GM12875 (cell line): ENCODE measurements at regions not wholly inside any gene's neighbourhood (a gene's known extent, or its start where the extent isn't known, plus 50 kb on each side); places are given as distances from the start of the nearest gene placed in this dataset.

Experiments used
- H3K4me3 ChIP-seq: one replicate; pipeline ENCODE4 v1.5.1; 2011; ENCODE audit warnings: low read depth, low read length, control low read depth
- TF ChIP-seq, protein P1 (sequence below): IDR thresholded peaks from 2 replicates; pipeline ENCODE4 v1.5.1; 2011; ENCODE audit warnings: low read depth, mild to moderate bottlenecking, control low read depth, inconsistent platforms, low read length, moderate library complexity, borderline replicate concordance; ENCODE audit not compliant: insufficient read depth

DNA sequence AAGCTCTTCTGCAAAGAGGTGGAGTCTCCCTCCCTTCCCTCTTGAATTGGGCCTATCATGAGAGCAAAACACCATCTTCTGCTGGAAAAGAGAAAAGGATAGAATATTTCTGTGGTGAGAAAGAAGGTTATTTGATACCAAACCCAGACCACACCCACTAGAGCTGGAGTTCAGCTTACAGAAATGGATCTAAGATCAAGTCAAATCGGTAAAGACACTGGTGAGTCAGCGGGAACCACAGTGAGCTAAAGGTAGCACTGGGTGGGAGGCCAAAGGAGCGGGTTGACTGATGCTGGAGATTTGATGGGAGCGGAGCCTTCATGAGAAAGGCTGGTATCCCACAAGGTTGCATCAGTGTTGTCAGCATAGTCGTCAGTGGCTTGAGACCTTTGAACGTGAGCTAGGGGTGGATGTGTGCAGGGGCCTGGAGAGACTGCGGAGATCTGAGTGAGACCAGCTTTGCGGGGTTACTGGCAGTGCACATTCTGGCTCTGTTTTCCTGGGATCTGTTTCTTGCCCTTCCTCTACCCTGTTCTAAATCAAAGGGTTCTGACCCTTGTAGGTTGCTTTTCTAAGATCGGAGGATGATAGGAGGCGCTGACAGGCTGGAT, 106.4 kb upstream of the SCOC start:
- H3K4me3 ChIP-seq, result no peak overlapping the region
- TF ChIP-seq, protein P1, sequence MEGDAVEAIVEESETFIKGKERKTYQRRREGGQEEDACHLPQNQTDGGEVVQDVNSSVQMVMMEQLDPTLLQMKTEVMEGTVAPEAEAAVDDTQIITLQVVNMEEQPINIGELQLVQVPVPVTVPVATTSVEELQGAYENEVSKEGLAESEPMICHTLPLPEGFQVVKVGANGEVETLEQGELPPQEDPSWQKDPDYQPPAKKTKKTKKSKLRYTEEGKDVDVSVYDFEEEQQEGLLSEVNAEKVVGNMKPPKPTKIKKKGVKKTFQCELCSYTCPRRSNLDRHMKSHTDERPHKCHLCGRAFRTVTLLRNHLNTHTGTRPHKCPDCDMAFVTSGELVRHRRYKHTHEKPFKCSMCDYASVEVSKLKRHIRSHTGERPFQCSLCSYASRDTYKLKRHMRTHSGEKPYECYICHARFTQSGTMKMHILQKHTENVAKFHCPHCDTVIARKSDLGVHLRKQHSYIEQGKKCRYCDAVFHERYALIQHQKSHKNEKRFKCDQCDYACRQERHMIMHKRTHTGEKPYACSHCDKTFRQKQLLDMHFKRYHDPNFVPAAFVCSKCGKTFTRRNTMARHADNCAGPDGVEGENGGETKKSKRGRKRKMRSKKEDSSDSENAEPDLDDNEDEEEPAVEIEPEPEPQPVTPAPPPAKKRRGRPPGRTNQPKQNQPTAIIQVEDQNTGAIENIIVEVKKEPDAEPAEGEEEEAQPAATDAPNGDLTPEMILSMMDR, result no peak

DNA sequence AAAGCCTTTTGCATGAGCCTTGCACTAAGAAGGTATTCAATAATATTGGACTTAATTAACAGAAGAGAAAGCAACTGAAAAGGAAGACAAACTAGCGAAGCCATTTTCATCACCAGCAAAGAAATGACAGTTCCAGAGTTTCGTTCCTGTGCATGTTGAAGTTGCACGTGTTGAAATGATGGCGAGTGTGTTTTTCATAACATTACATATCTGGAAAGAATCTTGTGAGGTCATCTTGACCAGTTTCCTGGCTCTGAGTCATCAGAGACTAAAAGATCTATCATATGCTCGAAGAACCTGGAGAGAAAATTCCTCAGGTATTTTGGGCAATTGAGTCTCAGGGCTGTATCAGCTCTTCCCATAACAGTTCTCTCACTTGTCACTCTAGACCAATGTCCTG, 106.2 kb upstream of the MAML3 start:
- H3K4me3 ChIP-seq, result no peak overlapping the region
- TF ChIP-seq, protein P1, result no peak

DNA sequence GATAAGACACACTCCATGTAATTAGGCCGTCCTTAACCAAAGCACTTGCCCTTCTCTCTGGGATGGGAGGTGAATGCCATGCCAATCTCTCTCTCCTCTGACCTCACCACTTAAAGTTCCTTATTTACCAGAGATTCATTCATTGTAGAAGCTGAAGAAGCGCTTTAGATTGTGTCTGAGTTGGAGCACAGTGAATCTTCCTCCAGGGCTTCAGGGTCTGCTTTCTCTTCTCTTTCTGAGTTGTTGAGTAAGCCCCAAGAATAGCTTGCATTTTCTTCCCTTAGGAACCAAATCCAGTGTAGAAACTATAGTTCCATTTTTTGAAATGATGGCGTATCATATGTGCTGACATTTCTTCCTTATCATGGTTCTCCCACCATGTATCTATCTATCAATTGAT, 104.5 kb upstream of the MAML3 start:
- no peak overlapping the region for H3K4me3 ChIP-seq
- TF ChIP-seq, protein P1, result no peak

DNA sequence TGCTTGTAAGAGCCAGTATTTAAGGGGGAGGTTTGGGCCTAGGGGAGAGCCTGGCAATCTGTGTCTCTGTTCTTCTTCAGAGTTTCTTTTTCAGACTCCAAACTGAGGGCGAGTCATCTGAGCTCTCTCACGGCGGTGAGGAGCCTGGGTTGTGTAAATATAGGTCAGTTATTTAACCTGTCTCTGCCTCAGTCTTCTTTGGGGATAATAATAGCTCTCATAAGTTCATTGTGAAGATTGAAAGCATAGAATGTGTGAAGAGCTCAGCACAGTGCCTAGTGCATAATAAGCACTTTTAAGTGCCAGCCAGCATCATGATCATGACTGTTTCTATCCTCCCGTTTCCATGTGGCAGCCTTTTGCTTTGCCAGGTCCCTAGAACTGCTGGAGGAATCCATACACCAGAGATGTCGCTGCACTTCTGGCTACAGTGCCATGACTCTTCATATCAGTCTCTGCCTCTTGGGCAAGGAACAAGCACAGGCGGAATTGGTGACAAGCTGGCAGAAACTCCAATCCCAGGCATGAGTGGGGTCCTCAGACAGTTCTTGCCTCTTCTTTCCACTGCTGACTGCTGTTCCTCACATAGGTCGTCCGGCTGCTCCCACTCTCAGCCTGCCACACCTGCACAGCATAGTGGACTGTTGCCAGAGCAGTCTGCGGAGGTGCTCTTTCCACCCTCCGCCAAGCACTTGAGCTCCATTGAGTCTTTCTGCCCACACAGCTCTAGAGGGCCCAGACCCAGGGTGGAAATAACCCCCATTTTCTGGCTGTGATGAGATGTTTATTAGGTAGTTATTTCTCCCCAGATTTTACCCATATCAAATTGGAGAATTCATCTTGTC, 103.7 kb upstream of the MAML3 start:
- TF ChIP-seq, protein P1, result no peak
- no peak overlapping the region for H3K4me3 ChIP-seq

DNA sequence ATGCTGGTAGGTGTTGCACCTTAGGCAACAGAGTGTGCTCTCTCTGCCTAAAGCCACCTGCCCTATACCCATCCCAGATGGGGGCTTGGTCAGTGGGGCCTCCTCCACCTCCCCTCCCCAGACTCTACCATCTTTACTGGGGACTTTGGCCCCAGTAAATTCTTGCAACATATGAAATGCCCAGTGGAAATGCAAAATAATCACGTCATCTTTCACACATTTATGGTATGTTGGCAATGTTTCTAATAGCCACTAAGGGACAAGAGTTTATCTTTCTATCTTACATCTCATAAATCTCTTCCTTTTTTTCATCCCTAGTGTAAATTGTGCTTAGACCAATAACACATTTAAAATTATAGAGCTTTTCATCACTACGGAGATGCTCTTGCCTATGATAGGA, 103.0 kb upstream of the MAML3 start:
- H3K4me3 ChIP-seq, result no peak overlapping the region
- TF ChIP-seq, protein P1, result no peak

DNA sequence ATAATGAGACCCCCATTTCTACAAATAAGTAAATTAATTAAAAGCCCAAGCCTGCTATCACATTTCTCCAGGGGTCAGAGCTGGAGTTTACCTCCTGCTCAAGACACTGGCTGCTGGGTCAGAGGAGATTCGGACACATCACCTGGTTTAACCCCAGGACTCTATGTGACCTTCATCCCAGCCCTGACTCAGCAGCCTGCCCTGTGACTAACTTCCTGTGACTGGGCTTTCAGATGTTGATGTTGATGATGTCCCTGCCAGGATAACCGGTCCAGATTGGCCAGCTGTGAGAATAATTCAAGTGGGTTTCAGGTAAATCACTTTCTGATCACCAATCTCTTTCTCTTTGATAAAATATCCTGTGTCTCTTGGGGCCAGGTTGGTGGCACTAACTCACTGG, 102.4 kb upstream of the MAML3 start:
- TF ChIP-seq, protein P1, result no peak
- no peak overlapping the region for H3K4me3 ChIP-seq

DNA sequence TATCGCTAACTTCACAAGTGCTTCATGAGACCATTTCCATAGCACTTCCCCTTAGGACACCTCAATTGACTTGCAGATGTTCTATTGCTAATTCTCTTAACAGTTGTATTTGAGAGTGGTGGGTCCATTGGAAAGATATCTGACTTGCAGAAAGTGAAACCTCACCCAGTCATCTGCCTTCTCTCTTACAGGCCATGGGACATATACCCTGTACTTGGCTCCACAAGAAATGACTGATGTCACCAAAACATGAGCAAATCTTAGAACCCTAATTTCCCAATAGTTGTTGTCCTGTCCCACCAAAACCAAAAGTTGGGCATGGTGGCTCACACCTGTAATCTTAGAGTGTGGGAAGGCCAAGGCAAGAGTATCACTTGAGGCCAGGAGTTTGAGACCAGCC, 101.9 kb upstream of the MAML3 start:
- TF ChIP-seq, protein P1, result no peak
- H3K4me3 ChIP-seq, result no peak overlapping the region
